Kidney (tissue), 13 donors: ENCODE measurements at regions not wholly inside any gene's neighbourhood (a gene's known extent, or its start where the extent isn't known, plus 50 kb on each side); places are given as distances from the start of the nearest gene placed in this dataset.

Source experiments
- DNase-seq, 5 donors: peaks; one replicate each; pipeline ENCODE4 v3.0.0-alpha.2; 2013 to 2020
- FAIRE-seq: peaks from 2 replicates; lab custom pipeline; 2012; peaks lifted over from hg19 to GRCh38; lab: Jason Lieb, UNC
- H3K27ac ChIP-seq, 2 donors: one replicate each; pipeline ENCODE4 v1.7.0; 2013; ENCODE audit warnings: low read depth in 2 of 2, low read length in 2 of 2, inconsistent platforms in 1 of 2
- H3K27me3 ChIP-seq: one replicate; pipeline ENCODE4 v1.7.1; 2013; ENCODE audit warnings: low read length, inconsistent platforms; ENCODE audit not compliant: control insufficient read depth, insufficient read depth
- H3K36me3 ChIP-seq, 3 donors: one replicate each; pipeline versions ENCODE4 v1.7.0 to v1.7.1; 2013; ENCODE audit warnings: low read length in 3 of 3, control low read depth in 1 of 3, inconsistent platforms in 1 of 3; ENCODE audit not compliant: insufficient read depth in 3 of 3, control insufficient read depth in 2 of 3
- H3K4me1 ChIP-seq, 3 donors: one replicate each; pipeline versions ENCODE4 v1.7.0 to v1.7.1; 2013; ENCODE audit warnings: low read length in 3 of 3, inconsistent platforms in 1 of 3, low read depth in 1 of 3; ENCODE audit not compliant: control insufficient read depth in 2 of 3, insufficient read depth in 2 of 3
- H3K4me3 ChIP-seq, 3 donors: one replicate each; pipeline versions ENCODE4 v1.7.0 to v1.8.1; 2013; ENCODE audit warnings: low read length in 3 of 3, control low read depth in 1 of 3, inconsistent platforms in 1 of 3
- H3K9ac ChIP-seq, 3 donors: one replicate each; pipeline versions ENCODE4 v1.7.0 to v1.7.1; 2013; ENCODE audit warnings: low read length in 3 of 3, control low read depth in 1 of 3, inconsistent platforms in 1 of 3
- H3K9me3 ChIP-seq, 3 donors: one replicate each; pipeline versions ENCODE4 v1.7.0 to v1.7.1; 2013; ENCODE audit warnings: low read length in 3 of 3, control low read depth in 1 of 3, inconsistent platforms in 1 of 3; ENCODE audit not compliant: control insufficient read depth in 2 of 3, insufficient read depth in 1 of 3
- CTCF ChIP-seq: IDR thresholded peaks from 3 replicates; pipeline ENCODE4 v1.5.1; 2012; ENCODE audit warnings: mild to moderate bottlenecking, moderate library complexity, borderline replicate concordance; ENCODE audit not compliant: insufficient read depth; ENCODE audit errors: extremely low read depth
- intact Hi-C: fragments of 100-400 bp; cut with DNase I; formaldehyde crosslinking; loops from one replicate; pipeline ENCODE4 v1.11.1; 2022
- donor health status: control.
- donor health status: control.
- donor health status: control.
- donor health status: control.
- donor health status: control.
- donor health status: DM: yes; HTN: yes; CAD: no.
- donor health status: Normal renal cell carcinoma (clear cell type).

GRCh38 chr6:8944548-8944947 is 509.2 kb upstream of the SLC35B3 start:
- H3K27me3 ChIP-seq = no peaks in the 10 kb centered on the region
- H3K4me1 ChIP-seq = no peaks in the 10 kb centered on the region
- intact Hi-C loops = no loop called here
- H3K4me3 ChIP-seq = no peak overlapping the region
- no peak overlapping the region for H3K9ac ChIP-seq
- no peak overlapping the region for H3K27ac ChIP-seq
- FAIRE-seq (no peak), DNase-seq (no peak)
- TF ChIP-seq CTCF = no peak
- H3K36me3 ChIP-seq = no peaks in the 10 kb centered on the region
- H3K9me3 ChIP-seq = no peaks in the 10 kb centered on the region

GRCh38 chr6:8943073-8943472 is 507.7 kb upstream of the SLC35B3 start:
- Histone ChIP-seq H3K9ac (no peak overlapping the region), H3K4me3 (no peak overlapping the region), H3K36me3 (no peaks in the 10 kb centered on the region), H3K27ac (no peak overlapping the region), H3K27me3 (no peaks in the 10 kb centered on the region), H3K9me3 (no peaks in the 10 kb centered on the region), H3K4me1 (no peaks in the 10 kb centered on the region)
- DNase-seq (no peak), FAIRE-seq (no peak)
- intact Hi-C loops = no loop called here
- TF ChIP-seq CTCF = no peak

GRCh38 chr6:8941577-8941976 is 506.2 kb upstream of the SLC35B3 start:
- H3K27ac ChIP-seq = no peak overlapping the region
- no peaks in the 10 kb centered on the region for H3K27me3 ChIP-seq
- DNase-seq (no peak), FAIRE-seq (no peak)
- H3K4me1 ChIP-seq = no peaks in the 10 kb centered on the region
- intact Hi-C loops = no loop called here
- no peak overlapping the region for H3K4me3 ChIP-seq
- H3K36me3 ChIP-seq = no peaks in the 10 kb centered on the region
- H3K9ac ChIP-seq = no peak overlapping the region
- no peaks in the 10 kb centered on the region for H3K9me3 ChIP-seq
- no peak for TF ChIP-seq CTCF

GRCh38 chr6:8940356-8940755 is 505.0 kb upstream of the SLC35B3 start:
- H3K4me3 ChIP-seq = no peak overlapping the region
- no peaks in the 10 kb centered on the region for H3K36me3 ChIP-seq
- no peak overlapping the region for H3K27ac ChIP-seq
- DNase-seq (no peak), FAIRE-seq (no peak)
- no peak overlapping the region for H3K9ac ChIP-seq
- intact Hi-C loops = no loop called here
- no peaks in the 10 kb centered on the region for H3K4me1 ChIP-seq
- no peaks in the 10 kb centered on the region for H3K27me3 ChIP-seq
- no peaks in the 10 kb centered on the region for H3K9me3 ChIP-seq
- no peak for TF ChIP-seq CTCF
